Rectal smooth muscle tissue (tissue), 1 donor: ENCODE measurements at regions not wholly inside any gene's neighbourhood (a gene's known extent, or its start where the extent isn't known, plus 50 kb on each side); places are given as distances from the start of the nearest gene placed in this dataset.
"Not testable (repeated sequence)": the region's sequence is repeated elsewhere in the genome, so short reads cannot be mapped to it uniquely, and the experiment has no call there.

ENCODE experiments used
- H3K27ac ChIP-seq: one replicate; pipeline ENCODE4 v1.7.0; 2013; ENCODE audit warnings: low read depth, low read length, inconsistent platforms
- H3K27me3 ChIP-seq: one replicate; pipeline ENCODE4 v1.7.0; 2013; ENCODE audit warnings: low read length; ENCODE audit not compliant: control insufficient read depth, insufficient read depth
- H3K36me3 ChIP-seq: one replicate; pipeline ENCODE4 v1.7.0; 2013; ENCODE audit warnings: low read length; ENCODE audit not compliant: control insufficient read depth, insufficient read depth
- H3K4me1 ChIP-seq: one replicate; pipeline ENCODE4 v1.7.0; 2013; ENCODE audit warnings: low read length; ENCODE audit not compliant: control insufficient read depth, insufficient read depth
- H3K4me3 ChIP-seq: one replicate; pipeline ENCODE4 v1.7.0; 2013; ENCODE audit warnings: low read length
- H3K9ac ChIP-seq: one replicate; pipeline ENCODE4 v1.7.0; 2013; ENCODE audit warnings: low read length

- no peaks in the 10 kb centered on the region for H3K36me3 ChIP-seq
- no peaks in the 10 kb centered on the region for H3K27me3 ChIP-seq
- no peaks in the 10 kb centered on the region for H3K4me1 ChIP-seq
- no peak overlapping the region for H3K9ac ChIP-seq
- no peak overlapping the region for H3K27ac ChIP-seq
- no peak overlapping the region for H3K4me3 ChIP-seq
Measured at GRCh38 chr4:189843413-189844009, 97.2 kb upstream of the FRG1 start.

DNA sequence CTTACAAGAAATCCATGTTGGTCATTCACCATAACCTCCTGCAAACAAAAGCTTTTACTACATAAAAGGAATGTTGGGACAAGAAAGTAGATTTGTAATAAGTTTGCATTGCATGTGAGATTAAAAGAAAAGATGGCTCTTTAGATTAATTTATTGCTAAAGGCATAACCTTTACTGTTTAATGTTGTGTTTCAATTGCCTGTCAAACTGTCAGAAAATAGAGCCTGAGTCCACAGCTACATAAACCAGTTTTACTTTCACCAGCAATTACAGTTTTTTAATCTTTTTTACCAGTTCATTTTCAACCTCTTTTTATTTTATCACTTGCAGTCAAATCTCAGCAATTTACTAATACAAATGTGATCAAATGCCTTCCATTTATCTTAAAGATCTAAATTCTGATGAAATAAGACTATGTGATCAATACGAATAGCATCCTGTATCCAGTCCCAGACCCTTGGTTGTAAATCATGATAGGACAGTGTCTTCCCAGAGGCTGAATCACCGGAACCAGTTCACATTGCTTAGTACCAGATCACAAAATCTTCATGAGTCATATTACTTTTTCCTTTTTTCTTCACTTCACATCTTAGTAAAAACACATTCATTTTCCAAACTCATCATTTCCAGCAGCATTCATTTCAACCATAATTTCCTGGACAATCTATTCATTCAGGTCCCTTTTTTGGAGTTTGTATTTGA is 95.4 kb upstream of the FRG1 start:
- Histone ChIP-seq H3K9ac (no peak overlapping the region), H3K27me3 (no peaks in the 10 kb centered on the region), H3K36me3 (no peaks in the 10 kb centered on the region), H3K4me1 (no peaks in the 10 kb centered on the region), H3K4me3 (no peak overlapping the region), H3K27ac (no peak overlapping the region)

- H3K36me3 ChIP-seq, H3K27ac ChIP-seq, H3K4me1 ChIP-seq, H3K9ac ChIP-seq, H3K27me3 ChIP-seq, H3K4me3 ChIP-seq: not testable (repeated sequence)
Measured at GRCh38 chr4:189846094-189846493, 94.6 kb upstream of the FRG1 start.

GRCh38 chr4:189846608-189847007 is 94.1 kb upstream of the FRG1 start:
- H3K4me1 ChIP-seq, H3K27me3 ChIP-seq, H3K9ac ChIP-seq, H3K4me3 ChIP-seq, H3K36me3 ChIP-seq, H3K27ac ChIP-seq: not testable (repeated sequence)

DNA sequence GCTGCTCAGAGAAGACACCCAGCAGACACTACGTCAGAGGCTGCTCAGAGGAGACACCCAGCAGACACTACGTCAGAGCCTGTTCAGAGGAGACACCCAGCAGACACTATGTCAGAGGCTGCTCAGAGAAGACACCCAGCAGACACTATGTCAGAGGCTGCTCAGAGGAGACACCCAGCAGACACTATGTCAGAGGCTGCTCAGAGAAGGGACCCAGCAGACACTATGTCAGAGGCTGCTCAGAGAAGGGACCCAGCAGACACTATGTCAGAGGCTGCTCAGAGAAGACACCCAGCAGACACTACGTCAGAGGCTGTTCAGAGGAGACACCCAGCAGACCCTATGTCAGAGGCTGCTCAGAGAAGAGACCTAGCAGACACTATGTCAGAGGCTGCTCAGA is 92.0 kb upstream of the FRG1 start:
- H3K27me3 ChIP-seq, H3K4me3 ChIP-seq, H3K36me3 ChIP-seq, H3K9ac ChIP-seq, H3K27ac ChIP-seq, H3K4me1 ChIP-seq: not testable (repeated sequence)

- no peaks in the 10 kb centered on the region for H3K4me1 ChIP-seq
- H3K36me3 ChIP-seq, result no peaks in the 10 kb centered on the region
- H3K4me3 ChIP-seq, result no peak overlapping the region
- no peaks in the 10 kb centered on the region for H3K27me3 ChIP-seq
- no peak overlapping the region for H3K27ac ChIP-seq
- H3K9ac ChIP-seq, result no peak overlapping the region
Measured at GRCh38 chr4:189850239-189850856, 90.3 kb upstream of the FRG1 start.

- Histone ChIP-seq H3K4me3 (no peak overlapping the region), H3K9ac (no peak overlapping the region), H3K27me3 (no peaks in the 10 kb centered on the region), H3K27ac (no peak overlapping the region), H3K36me3 (no peaks in the 10 kb centered on the region), H3K4me1 (no peaks in the 10 kb centered on the region)
Measured at GRCh38 chr4:189858435-189858834, 82.2 kb upstream of the FRG1 start.

DNA sequence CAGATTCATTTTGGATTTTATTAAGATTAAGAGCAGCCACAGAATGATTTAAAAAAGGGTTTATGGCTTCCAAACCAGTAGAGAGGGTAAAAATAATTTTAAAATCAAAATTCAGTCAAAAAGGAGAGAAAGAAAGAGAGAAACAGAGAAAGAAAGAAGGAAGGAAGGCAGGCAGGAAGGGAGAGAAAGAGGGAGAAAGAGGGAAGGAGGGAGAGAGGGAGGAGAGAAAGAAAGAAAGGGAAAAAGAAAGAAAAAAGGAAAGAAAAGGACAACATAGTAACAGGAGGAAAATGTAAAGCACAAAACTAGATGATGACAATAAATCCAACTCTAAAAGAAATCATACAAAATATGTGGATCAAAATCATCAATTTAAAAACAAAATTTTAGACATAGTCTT is 79.6 kb upstream of the FRG1 start:
- Histone ChIP-seq H3K27ac (no peak overlapping the region), H3K4me3 (no peak overlapping the region), H3K36me3 (no peaks in the 10 kb centered on the region), H3K9ac (no peak overlapping the region), H3K4me1 (no peaks in the 10 kb centered on the region), H3K27me3 (no peaks in the 10 kb centered on the region)

DNA sequence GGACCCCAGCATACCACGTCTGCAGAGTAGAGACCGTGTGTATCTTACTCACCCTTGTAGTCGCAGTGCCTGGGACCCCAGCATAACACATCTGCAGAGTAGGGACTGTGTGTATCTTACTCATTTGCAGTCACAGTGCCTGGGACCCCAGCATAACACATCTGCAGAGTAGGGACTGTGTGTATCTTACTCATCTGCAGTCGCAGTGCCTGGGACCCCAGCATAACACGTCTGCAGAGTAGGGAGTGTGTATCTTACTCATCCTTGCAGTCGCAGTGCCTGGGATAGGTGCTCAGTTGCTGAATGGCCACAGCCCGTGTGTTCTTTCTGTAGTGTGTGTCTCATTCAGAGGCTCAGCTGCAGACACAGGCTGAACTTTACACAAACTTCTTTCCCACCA is 71.4 kb upstream of the FRG1 start:
- H3K9ac ChIP-seq, result no peak overlapping the region
- H3K27me3 ChIP-seq, result no peaks in the 10 kb centered on the region

DNA sequence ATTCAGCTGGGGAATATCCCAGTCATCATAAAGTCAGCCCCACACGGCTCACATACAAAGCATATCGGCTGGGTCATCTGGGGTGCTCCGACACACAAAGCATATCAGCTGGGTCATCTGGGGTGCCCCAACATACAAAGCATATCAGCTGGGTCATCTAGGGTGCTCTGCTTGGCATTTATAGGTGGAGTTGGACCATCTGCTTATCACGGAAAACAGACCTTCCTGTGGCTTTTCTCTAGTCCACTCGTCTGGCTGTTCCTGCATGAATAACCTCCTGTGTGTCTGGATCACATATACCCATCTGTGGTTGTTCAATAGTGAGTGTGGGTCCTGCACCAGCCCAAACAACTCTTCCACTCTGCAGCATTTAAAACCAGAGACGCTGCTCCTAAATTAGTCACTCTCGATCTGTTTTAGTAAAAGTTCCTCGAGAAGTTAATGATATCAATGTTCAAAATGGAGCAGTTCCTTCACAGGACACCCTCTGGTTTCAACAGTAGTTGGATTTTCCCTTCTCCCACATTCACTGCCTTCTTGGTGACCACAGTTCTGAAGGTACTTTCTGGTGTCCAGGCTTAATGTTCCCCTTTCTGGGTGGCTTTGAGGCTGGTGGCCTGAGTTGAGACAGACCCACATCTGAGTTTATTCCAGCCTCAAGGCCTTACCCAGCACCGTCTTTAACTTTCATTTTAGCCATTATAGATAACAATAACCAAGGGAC is 70.0 kb upstream of the FRG1 start:
- Histone ChIP-seq H3K9ac (no peak overlapping the region), H3K36me3 (no peaks in the 10 kb centered on the region), H3K27me3 (no peaks in the 10 kb centered on the region), H3K4me3 (no peak overlapping the region), H3K27ac (no peak overlapping the region), H3K4me1 (no peaks in the 10 kb centered on the region)

More for the DNA sequence above, 71.4 kb upstream of the FRG1 start:
- H3K36me3 ChIP-seq, result no peaks in the 10 kb centered on the region
- no peak overlapping the region for H3K4me3 ChIP-seq
- no peak overlapping the region for H3K27ac ChIP-seq
- no peaks in the 10 kb centered on the region for H3K4me1 ChIP-seq

DNA sequence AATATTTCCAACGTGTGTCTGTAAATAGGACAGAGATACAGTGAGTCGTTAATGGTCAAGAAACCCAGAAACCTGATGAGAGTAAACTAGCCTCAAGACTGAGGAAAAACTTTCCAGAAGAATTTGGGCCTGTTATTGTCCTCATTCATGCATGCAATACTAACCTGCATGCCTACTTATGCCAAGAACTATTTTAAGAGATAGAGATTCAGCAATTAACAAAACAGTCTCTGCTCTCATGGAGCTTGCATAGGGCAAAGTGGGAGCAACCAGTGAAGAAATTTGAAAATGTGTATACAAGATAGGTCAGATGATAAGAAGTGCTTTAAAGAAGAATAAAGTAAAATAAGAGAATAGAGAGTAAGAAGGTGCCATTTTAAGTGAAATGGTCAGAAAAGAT is 66.1 kb upstream of the FRG1 start:
- no peak overlapping the region for H3K27ac ChIP-seq
- no peak overlapping the region for H3K4me3 ChIP-seq
- no peaks in the 10 kb centered on the region for H3K4me1 ChIP-seq
- no peaks in the 10 kb centered on the region for H3K27me3 ChIP-seq
- no peaks in the 10 kb centered on the region for H3K36me3 ChIP-seq
- H3K9ac ChIP-seq, result no peak overlapping the region

DNA sequence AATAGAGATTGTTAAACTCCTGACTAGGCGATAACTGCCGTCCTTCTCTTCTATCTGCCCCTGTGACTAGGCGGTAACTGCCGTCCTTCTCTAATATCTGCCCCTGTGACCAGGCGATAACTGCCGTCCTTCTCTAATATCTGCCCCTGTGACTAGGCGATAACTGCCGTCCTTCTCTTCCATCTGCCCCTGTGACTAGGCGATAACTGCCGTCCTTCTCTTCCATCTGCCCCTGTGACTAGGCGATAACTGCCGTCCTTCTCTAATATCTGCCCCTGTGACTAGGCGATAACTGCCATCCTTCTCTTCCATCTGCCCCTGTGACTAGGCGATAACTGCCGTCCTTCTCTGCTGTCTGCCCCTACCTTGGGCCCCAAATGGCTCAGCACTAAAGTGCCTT is 59.5 kb upstream of the FRG1 start:
- not testable (repeated sequence) for H3K4me3 ChIP-seq, H3K36me3 ChIP-seq, H3K4me1 ChIP-seq, H3K27ac ChIP-seq, H3K9ac ChIP-seq, H3K27me3 ChIP-seq
